Activated CD4-positive, alpha-beta T cell treated with anti-CD3 and anti-CD28 coated beads, Interleukin-2, Interleukin-4, amounts not matched to agents 100 ng/mL and 50 ng/mL, durations not matched to agents 16 hours and 8 hours (primary cell): ENCODE measurements at regions not wholly inside any gene's neighbourhood (a gene's known extent, or its start where the extent isn't known, plus 50 kb on each side); places are given as distances from the start of the nearest gene placed in this dataset.
"Not testable (repeated sequence)": the region's sequence is repeated elsewhere in the genome, so short reads cannot be mapped to it uniquely, and the experiment has no call there.

ENCODE experiments used
- DNase-seq: peaks from one replicate; pipeline ENCODE4 v3.0.0-alpha.2; 2020; ENCODE audit warnings: low spot score

DNA sequence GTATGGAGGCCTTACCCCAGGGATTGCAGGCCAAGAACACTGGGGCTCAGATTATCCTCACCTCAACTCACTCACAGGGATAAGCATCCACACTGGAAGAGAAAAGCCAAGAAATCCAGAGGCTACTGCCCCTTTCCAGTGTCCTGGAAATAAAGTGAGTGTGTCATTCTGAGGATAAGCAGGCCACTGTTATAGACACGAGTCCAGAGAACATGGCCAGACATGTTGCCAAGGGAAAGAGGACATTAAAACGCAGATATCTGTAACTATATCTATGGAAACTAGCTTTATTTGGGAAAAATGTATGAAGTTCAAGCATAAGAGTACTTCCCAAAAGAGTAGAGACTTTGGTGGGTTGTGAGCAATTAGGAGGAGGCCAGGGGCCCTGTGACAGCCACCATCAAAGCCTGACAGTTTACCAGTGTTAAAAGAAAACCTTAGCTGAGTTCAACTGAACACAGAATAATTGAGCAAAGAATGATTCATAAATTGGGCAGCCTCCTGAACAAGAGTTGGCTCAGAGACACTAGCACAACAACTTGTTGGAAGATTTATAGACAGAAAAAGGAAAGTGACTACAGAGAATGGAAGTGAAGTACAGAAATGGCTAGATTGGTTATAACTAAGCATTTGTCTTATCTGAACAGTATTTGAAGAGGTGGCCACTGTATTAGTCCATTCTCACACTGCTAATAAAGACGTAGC lies 1222.2 kb downstream of the STIM2 start:
- no peak for DNase-seq

DNA sequence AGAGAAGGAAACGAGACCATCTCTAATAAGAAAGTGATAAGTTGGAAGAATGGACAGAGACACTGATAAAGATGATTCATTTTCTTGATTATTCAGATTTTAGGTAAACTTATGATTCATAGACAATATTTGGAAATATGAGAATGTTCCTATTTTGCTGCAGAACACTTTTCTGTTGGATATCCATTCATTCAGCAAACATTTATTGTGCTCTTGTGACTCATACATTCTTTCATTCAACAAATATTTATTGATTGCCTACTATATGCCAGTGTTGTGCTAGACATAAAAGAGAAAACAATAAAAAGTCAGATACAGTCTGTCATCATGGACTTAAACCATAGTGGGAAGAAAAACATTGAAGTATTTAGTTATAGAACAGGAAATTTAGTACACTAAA lies 1232.0 kb downstream of the STIM2 start:
- DNase-seq = no peak

GRCh38 chr4:28093071-28093470 lies 1232.4 kb downstream of the STIM2 start:
- DNase-seq = no peak

- DNase-seq = no peak
Observed at GRCh38 chr4:28101583-28101982, 1240.9 kb downstream of the STIM2 start.

DNA sequence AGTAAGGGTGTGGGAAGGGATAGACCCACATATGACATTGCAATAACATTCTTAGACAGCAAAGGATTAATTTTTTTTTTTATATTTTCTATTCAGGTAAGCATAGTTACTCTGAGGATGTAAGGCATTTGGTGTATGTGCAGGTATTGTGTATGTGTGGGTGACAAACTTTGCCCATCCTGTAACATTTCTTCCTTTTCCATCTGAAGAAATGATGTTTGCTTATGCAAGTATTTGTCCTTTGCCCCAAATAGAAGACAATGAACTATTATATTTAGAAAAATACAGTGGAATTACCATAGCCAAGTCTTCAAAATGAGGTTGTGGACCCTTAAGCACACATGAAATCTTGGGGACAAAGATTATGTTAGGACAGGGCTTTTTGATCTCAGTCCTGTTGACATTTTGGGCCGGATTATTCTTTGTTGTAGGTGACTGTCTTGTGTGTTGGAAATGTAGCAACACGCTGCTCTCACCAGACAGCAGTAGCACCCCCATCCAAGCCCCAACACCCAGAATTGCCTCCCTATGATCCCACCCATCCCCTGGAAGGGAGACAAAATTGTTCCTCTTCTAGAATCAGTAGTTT lies 1244.7 kb downstream of the STIM2 start:
- DNase-seq = no peak

DNA sequence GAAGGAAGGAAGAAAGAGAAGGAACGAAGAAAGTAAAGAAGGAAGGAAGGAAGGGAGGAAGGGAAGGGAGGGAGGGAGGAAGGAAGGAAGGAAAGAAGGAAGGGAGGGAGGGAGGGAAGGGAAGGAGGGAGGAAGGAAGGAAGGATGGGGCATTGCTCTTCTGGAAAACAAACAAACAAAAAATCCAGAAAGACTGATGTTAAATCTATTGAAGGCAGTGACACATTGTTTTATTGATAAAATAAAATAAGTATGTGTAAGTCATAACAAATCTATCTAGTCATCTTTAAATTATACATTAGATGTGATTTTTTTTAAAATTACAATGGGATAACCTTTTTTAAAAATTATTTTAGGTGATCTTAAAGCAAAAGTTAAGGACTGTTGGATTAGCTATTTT lies 1245.5 kb downstream of the STIM2 start:
- no peak for DNase-seq

DNA sequence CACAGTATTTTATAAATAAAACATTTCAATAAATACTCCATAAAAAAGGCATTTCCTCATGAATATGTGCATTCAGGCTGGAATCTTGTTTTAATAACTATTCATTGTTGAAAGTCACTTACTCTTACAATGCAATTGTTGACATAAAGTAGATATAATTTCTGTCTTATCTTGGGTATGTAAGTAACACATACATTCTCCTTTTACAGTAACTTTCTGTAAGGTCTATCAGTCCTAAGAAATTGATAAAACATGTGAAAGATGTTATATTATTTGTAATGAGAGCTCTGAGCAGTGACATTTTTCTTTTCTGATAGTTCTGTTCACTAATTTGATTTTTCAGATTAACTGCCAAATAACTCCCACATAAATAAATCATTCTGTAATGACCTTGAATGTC lies 1249.2 kb downstream of the STIM2 start:
- no peak for DNase-seq

DNA sequence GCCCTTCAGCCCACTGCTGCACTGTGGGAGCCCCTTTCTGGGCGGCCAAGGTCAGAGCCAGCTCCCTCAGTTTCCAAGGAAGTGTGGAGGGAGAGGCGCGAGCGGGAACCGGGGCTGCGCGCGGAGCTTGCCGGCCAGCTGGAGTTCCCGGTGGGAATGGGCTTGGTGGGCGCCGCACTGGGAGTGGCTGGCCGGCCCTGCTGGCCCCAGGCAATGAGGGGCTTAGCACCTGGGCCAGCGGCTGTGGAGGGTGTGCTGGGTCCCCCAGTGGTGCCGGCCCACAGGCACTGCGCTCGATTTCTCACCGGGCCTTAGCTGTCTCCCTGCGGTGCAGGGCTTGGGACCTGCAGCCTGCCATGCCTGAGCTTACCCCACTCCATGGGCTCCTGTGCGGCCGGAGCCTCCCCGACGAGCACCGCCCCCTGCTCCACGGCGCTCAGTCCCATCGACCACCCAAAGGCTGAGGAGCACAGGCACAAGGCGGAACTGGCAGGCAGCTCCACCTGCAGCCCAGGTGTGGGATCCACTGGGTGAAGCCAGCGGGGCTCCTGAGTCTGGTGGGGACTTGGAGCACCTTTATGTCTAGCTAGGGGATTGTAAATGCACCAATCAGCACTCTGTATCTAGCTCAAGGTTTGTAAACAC lies 1252.2 kb downstream of the STIM2 start:
- not testable (repeated sequence) for DNase-seq

DNA sequence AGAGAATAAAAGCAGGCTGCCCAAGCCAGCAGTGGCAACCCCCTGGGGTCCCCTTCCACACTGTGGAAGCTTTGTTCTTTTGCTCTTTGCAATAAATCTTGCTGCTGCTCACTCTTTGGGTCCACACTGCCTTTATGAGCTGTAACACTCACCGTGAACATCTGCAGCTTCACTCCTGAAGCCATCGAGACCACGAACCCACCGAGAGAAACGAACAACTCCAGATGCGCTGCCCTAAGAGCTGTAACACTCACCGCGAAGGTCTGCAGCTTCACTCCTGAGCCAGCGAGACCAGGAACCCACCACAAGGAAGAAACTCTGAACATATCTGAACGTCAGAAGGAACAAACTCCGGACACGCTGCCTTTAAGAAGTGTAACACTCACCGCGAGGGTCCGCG lies 1252.9 kb downstream of the STIM2 start:
- DNase-seq = not testable (repeated sequence)

GRCh38 chr4:28116526-28117083 lies 1256.0 kb downstream of the STIM2 start:
- not testable (repeated sequence) for DNase-seq

DNA sequence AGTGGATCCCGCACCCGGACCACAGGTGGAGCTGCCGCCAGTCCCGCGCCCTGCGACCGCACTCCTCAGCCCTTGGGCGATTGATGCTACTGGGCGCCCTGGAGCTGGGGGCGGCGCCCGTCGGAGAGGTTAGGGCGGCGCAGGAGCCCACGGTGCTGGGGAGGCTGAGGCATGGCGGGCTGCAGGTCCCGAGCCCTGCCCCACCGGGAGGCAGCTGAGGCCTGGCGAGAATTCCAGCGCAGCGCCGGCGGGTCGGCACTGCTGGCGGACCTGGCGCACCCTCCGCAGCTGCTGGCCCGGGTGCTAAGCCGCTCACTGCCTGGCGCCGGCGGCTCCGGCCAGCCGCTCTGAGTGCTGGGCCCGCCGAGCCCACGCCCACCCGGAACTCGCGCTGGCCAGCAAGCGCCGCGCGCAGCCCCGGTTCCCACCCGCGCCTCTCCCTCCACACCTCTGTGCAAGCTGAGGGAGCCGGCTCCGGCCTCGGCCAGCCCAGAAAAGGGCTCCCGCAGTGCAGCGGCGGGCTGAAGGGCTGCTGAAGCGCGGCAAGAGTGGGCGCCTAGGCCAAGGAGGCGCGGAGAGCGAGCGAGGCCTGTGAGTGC lies 1256.5 kb downstream of the STIM2 start:
- DNase-seq = no peak

DNA sequence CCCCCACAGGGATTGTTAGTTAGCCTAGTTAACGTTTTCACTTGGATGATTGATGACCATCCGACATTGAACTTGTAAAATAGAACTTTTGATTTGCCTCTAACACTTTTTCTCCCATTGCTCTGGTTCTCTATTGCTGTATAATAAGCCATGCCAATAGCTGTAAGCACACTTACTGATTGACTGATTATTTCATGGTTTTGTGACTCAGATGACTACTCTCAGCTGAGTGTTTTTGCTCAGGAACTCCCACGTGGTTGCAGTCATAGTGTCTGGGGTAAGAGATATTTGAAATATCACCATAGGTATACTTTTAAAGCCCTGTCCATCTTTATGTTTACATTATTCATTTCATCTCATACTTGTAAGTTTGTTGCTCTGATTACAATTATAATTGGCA lies 1285.5 kb downstream of the STIM2 start:
- DNase-seq = no peak

GRCh38 chr4:28148221-28148620 lies 1287.6 kb downstream of the STIM2 start:
- DNase-seq = no peak

- no peak for DNase-seq
Observed at GRCh38 chr4:28149762-28150161, 1289.1 kb downstream of the STIM2 start.

GRCh38 chr4:28151314-28151713 lies 1290.7 kb downstream of the STIM2 start:
- DNase-seq = no peak

DNA sequence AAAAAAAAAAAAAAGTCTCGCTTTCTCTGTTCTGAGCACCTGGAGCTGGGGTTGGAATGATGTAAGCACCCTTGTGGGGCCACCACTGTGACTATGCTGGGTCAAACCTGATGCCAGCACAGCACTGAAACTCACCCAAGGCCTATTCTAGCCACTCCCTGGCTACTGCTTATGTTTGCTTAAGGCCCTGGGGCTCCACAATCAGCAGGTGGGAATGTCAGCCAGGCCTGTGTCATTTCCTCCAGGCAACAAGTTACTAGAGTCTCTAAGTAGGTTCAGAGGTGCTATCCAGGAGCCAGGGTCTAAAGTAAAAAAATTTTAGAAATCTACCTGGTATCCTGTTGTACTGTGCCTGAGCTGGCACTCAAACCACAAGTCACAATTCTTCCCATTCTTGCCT lies 1306.8 kb downstream of the STIM2 start:
- no peak for DNase-seq

- no peak for DNase-seq
Observed at GRCh38 chr4:28176942-28177341, 1316.3 kb downstream of the STIM2 start.

GRCh38 chr4:28177641-28178040 lies 1317.0 kb downstream of the STIM2 start:
- no peak for DNase-seq

- no peak for DNase-seq
Observed at GRCh38 chr4:28179126-28179525, 1318.5 kb downstream of the STIM2 start.

- no peak for DNase-seq
Observed at GRCh38 chr4:28209371-28209924, 1348.8 kb downstream of the STIM2 start.

DNA sequence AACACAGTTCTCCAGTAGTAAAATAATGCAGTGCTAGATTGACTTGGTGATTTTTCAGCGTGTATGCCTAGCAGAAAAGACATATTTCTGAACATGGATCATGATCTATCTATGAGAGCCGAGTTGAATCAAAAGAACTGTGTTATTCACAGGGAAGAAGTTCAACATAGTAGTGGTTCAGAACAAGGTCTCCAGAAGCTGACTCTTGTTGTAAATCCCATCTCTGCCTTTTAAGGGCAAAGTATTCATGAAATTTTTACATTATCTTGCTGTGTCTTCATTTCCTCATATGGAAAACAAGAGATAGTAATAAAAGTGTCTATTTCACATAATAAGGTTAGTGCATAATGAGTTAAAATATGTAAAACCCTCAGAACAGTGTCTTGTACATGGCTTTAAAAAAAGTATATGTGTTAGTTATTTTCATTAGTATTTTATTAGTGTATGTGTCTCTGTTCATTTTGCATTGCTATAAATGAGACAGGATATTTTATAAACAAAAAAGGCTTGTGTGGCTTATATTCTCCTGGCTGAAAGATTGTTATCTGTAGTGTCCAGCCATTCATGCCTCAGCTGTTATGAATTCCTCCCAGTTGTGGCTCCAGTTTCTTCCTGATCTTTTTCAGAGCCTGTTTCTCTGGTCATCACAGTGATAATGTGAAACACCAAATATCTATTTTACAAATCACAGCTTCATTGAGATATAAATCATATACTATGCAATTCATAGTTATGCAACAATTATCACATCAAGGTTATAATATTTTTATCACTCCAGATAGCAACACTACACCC lies 1351.2 kb downstream of the STIM2 start:
- DNase-seq = no peak

GRCh38 chr4:28221536-28221935 lies 1360.9 kb downstream of the STIM2 start:
- no peak for DNase-seq
